Bone marrow (tissue), 2 donors: ENCODE measurements at regions not wholly inside any gene's neighbourhood (a gene's known extent, or its start where the extent isn't known, plus 50 kb on each side); places are given as distances from the start of the nearest gene placed in this dataset.
"Not testable (repeated sequence)": the region's sequence is repeated elsewhere in the genome, so short reads cannot be mapped to it uniquely, and the experiment has no call there.

Experiments used
- DNase-seq, 2 donors: peaks; one replicate each; lab custom pipeline; 2025; lab: John Stamatoyannopoulos, UW

GRCh38 chr7:77484785-77485184, 52.3 kb upstream of the PTPN12 start:
- DNase-seq = no peak

GRCh38 chr7:77482015-77482414, 55.1 kb upstream of the PTPN12 start:
- DNase-seq = no peak

GRCh38 chr7:77481615-77482014, 55.5 kb upstream of the PTPN12 start:
- DNase-seq = no peak

- DNase-seq = not testable (repeated sequence)
Measured at GRCh38 chr7:77480102-77480627, 56.9 kb upstream of the PTPN12 start.

- DNase-seq = no peak
Measured at GRCh38 chr7:77479536-77480088, 57.5 kb upstream of the PTPN12 start.

GRCh38 chr7:77476871-77477270, 60.2 kb upstream of the PTPN12 start:
- DNase-seq = no peak

- DNase-seq = peak in 1 of 2 donors; percentile 25
Measured at GRCh38 chr7:77475181-77475580, 59.0 kb upstream of the GSAP start.

GRCh38 chr7:77474756-77475155, 58.6 kb upstream of the GSAP start:
- no peak for DNase-seq

GRCh38 chr7:77473229-77474005, 57.3 kb upstream of the GSAP start:
- no peak for DNase-seq

GRCh38 chr7:77469927-77470326, 53.8 kb upstream of the GSAP start:
- DNase-seq = no peak

- DNase-seq = no peak
Measured at GRCh38 chr7:77467408-77467807, 51.3 kb upstream of the GSAP start.

- peak in 1 of 2 donors; percentile 6 for DNase-seq
Measured at GRCh38 chr7:77466450-77466849, 50.3 kb upstream of the GSAP start.
